Adrenal gland (tissue), 9 donors: ENCODE measurements at regions not wholly inside any gene's neighbourhood (a gene's known extent, or its start where the extent isn't known, plus 50 kb on each side); places are given as distances from the start of the nearest gene placed in this dataset.

Experiments
- DNase-seq, 7 donors: peaks; one replicate each; pipeline ENCODE4 v3.0.0-alpha.2; 2019 to 2020
- H3K27ac ChIP-seq, 5 donors: fragments of 200-600 bp; sonication (generic) in 4 of 5; 1 replicate in 3 of 5; 2 replicates in 2 of 5; pipeline versions ENCODE4 v1.5.1 to v1.8.0; 2016 to 2020; ENCODE audit warnings: mild to moderate bottlenecking in 1 of 5
- H3K27me3 ChIP-seq: fragments of 200-600 bp; 2 replicates; pipeline ENCODE4 v1.8.0; 2021
- H3K36me3 ChIP-seq, 2 donors: fragments of 200-600 bp; replicated peaks in 1 of 2; 1 replicate in 1 of 2; 2 replicates in 1 of 2; pipeline versions ENCODE4 v1.5.1 to v1.8.0; 2018 to 2022
- H3K4me1 ChIP-seq, 2 donors: fragments of 200-600 bp; replicated peaks in 1 of 2; 1 replicate in 1 of 2; 2 replicates in 1 of 2; pipeline versions ENCODE4 v1.5.1 to v1.8.0; 2018 to 2021
- H3K4me3 ChIP-seq, 4 donors: fragments of 200-600 bp; sonication (generic) in 3 of 4; one replicate each; pipeline ENCODE4 v1.5.1; 2016 to 2018
- H3K9me3 ChIP-seq, 3 donors: fragments of 200-600 bp; sonication (generic) in 1 of 3; replicated peaks in 1 of 3; 1 replicate in 2 of 3; 2 replicates in 1 of 3; pipeline versions ENCODE4 v1.5.1 to v1.8.0; 2016 to 2021
- POLR2A ChIP-seq, 2 donors: fragments of 450-650 bp; IDR thresholded peaks; one replicate each; pipeline ENCODE4 v1.6.1; 2017; ENCODE audit warnings: antibody characterized with exemption in 2 of 2, mild to moderate bottlenecking in 2 of 2, moderate library complexity in 1 of 2
- WGBS, 4 donors: extraction: QIAGEN DNeasy Blood & Tissue Kit in 2 of 4; methylation state at CpG; one replicate each; pipeline versions ENCODE4 v1.1.5 to v1.1.7; 2013 to 2017; 5-methylcytosine and 5-hydroxymethylcytosine counted together
- intact Hi-C, 2 donors: fragments of 100-400 bp; cut with DNase I; formaldehyde crosslinking; loops; one replicate each; pipeline versions ENCODE4 v1.14.1 to v1.15.0; 2022 to 2023
- TF ChIP-seq, protein P1 (sequence below), 6 experiments: fragments of 450-650 bp in 4 of 6; fragments of 200-600 bp in 2 of 6; sonication (generic) in 1 of 6; IDR thresholded peaks; 1 replicate in 5 of 6; 2 replicates in 1 of 6; pipeline versions ENCODE4 v1.5.1 to v1.8.0; 2016 to 2021; ENCODE audit warnings: antibody characterized with exemption in 6 of 6, mild to moderate bottlenecking in 2 of 6, moderate library complexity in 1 of 6
- donor health status: healthy with polysubstance abuse.
- donor health status: Bipolar disorder and iron deficiency.
- donor health status: DM: yes; HTN: yes; CAD: no.
- donor health status: DM: no; HTN: no; CAD: no.
- donor health status: DM: no; HTN: no; CAD: no.

GRCh38 chr15:66956672-66957430 lies 108.6 kb upstream of the SMAD3 start:
- peak in 1 of 7 donors; percentile 27 for DNase-seq
- intact Hi-C loops, result no loop called here
- Histone ChIP-seq H3K9me3 (no peaks in the 10 kb centered on the region), H3K4me3 (no peak overlapping the region), H3K27ac (no peak overlapping the region), H3K27me3 (no peaks in the 10 kb centered on the region), H3K36me3 (no peaks in the 10 kb centered on the region), H3K4me1 (no peaks in the 10 kb centered on the region)
- 91 to 96% (median 94%) methylated on average over 8 to 9 of the region's 9 CpGs for WGBS, 4 donors
- TF ChIP-seq, protein P1, sequence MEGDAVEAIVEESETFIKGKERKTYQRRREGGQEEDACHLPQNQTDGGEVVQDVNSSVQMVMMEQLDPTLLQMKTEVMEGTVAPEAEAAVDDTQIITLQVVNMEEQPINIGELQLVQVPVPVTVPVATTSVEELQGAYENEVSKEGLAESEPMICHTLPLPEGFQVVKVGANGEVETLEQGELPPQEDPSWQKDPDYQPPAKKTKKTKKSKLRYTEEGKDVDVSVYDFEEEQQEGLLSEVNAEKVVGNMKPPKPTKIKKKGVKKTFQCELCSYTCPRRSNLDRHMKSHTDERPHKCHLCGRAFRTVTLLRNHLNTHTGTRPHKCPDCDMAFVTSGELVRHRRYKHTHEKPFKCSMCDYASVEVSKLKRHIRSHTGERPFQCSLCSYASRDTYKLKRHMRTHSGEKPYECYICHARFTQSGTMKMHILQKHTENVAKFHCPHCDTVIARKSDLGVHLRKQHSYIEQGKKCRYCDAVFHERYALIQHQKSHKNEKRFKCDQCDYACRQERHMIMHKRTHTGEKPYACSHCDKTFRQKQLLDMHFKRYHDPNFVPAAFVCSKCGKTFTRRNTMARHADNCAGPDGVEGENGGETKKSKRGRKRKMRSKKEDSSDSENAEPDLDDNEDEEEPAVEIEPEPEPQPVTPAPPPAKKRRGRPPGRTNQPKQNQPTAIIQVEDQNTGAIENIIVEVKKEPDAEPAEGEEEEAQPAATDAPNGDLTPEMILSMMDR (IDR thresholded peaks at IDR 0.05), result no peak

GRCh38 chr15:66957431-66957720 lies 108.0 kb upstream of the SMAD3 start:
- intact Hi-C loops, result no loop called here
- 80 to 94% (median 89%) methylated on average over 1 of the region's 1 CpG for WGBS, 4 donors
- TF ChIP-seq POLR2A (IDR thresholded peaks at IDR 0.05), result no peak
- TF ChIP-seq, protein P1 (IDR thresholded peaks at IDR 0.05), result no peak

GRCh38 chr15:66959066-66959465 lies 106.3 kb upstream of the SMAD3 start:
- H3K27me3 ChIP-seq, result no peaks in the 10 kb centered on the region
- intact Hi-C loops, result no loop called here
- DNase-seq, result peak in 1 of 7 donors; percentile 24
- TF ChIP-seq, protein P1 (IDR thresholded peaks at IDR 0.05), result no peak
- no peak for TF ChIP-seq POLR2A (IDR thresholded peaks at IDR 0.05)
- H3K9me3 ChIP-seq, result no peaks in the 10 kb centered on the region
- H3K27ac ChIP-seq, result no peak overlapping the region
- WGBS, 4 donors, result 84 to 96% (median 89%) methylated on average over 4 to 10 of the region's 10 CpGs
- H3K36me3 ChIP-seq, result no peaks in the 10 kb centered on the region
- no peak overlapping the region for H3K4me3 ChIP-seq
- H3K4me1 ChIP-seq, result no peaks in the 10 kb centered on the region

More at GRCh38 chr15:66957431-66957720, 108.0 kb upstream of the SMAD3 start:
- no peak for DNase-seq
- H3K27me3 ChIP-seq, result no peaks in the 10 kb centered on the region
- no peaks in the 10 kb centered on the region for H3K9me3 ChIP-seq
- no peaks in the 10 kb centered on the region for H3K4me1 ChIP-seq
- no peak overlapping the region for H3K27ac ChIP-seq
- H3K4me3 ChIP-seq, result no peak overlapping the region
- H3K36me3 ChIP-seq, result no peaks in the 10 kb centered on the region

DNA sequence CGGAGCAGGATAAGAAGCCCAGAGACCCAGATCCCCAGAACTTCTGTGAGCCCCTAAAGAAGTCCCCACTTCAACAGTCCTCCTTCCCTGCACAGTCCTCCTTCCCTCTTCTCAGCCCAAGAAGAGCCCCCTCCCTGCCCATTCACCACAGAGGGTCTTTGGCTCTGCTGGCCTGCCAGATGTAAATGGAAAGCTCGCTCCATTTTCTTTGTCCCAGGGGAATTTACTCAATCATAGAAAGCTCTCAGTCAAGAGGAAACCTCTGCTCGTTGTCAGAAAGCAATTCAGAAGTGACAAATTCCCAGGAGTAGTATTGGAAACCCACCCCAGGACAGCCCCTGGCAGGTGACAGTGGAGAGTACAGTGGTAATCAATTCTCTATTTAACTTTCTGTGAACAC lies 105.5 kb upstream of the SMAD3 start:
- DNase-seq, result peak in 1 of 7 donors; percentile 2
- intact Hi-C loops, result no loop called here
- Histone ChIP-seq H3K4me3 (no peak overlapping the region), H3K27me3 (no peaks in the 10 kb centered on the region), H3K4me1 (no peaks in the 10 kb centered on the region), H3K27ac (no peak overlapping the region), H3K9me3 (no peaks in the 10 kb centered on the region), H3K36me3 (no peaks in the 10 kb centered on the region)
- TF ChIP-seq, protein P1 (IDR thresholded peaks at IDR 0.05), result no peak
- TF ChIP-seq POLR2A (IDR thresholded peaks at IDR 0.05), result no peak
- WGBS, 4 donors, result 67 to 88% (median 71%) methylated on average over 3 of the region's 3 CpGs
